Bronchial epithelial cell (primary cell): ENCODE measurements at regions not wholly inside any gene's neighbourhood (a gene's known extent, or its start where the extent isn't known, plus 50 kb on each side); places are given as distances from the start of the nearest gene placed in this dataset.

Experiments
- DNase-seq: peaks from one replicate; pipeline ENCODE4 v3.0.0-alpha.2; 2010; ENCODE audit warnings: low read depth
- FAIRE-seq: peaks from 2 replicates; lab custom pipeline; 2011; peaks lifted over from hg19 to GRCh38; lab: Jason Lieb, UNC
- H3K27me3 ChIP-seq: 2 replicates; pipeline ENCODE4 v1.5.1; 2011; ENCODE audit warnings: low read length; ENCODE audit not compliant: control insufficient read depth, insufficient read depth
- H3K36me3 ChIP-seq: 2 replicates; pipeline ENCODE4 v1.5.1; 2011; ENCODE audit warnings: low read length; ENCODE audit not compliant: control insufficient read depth, insufficient read depth
- H3K4me3 ChIP-seq: 2 replicates; pipeline ENCODE4 v1.5.1; 2011; ENCODE audit warnings: mild to moderate bottlenecking, low read depth, low read length, control low read depth
- CTCF ChIP-seq: IDR thresholded peaks from 2 replicates; pipeline ENCODE4 v1.5.1; 2011; ENCODE audit warnings: mild to moderate bottlenecking, moderate library complexity, low read length, control low read depth, inconsistent platforms; ENCODE audit not compliant: insufficient read depth, severe bottlenecking

- DNase-seq = no peak
- Histone ChIP-seq H3K4me3 (no peak overlapping the region), H3K36me3 (no peaks in the 10 kb centered on the region), H3K27me3 (no peaks in the 10 kb centered on the region)
- TF ChIP-seq CTCF = no peak
- no peak for FAIRE-seq
Observed at GRCh38 chr13:99135591-99135990, 65.1 kb upstream of the UBAC2 start.

DNA sequence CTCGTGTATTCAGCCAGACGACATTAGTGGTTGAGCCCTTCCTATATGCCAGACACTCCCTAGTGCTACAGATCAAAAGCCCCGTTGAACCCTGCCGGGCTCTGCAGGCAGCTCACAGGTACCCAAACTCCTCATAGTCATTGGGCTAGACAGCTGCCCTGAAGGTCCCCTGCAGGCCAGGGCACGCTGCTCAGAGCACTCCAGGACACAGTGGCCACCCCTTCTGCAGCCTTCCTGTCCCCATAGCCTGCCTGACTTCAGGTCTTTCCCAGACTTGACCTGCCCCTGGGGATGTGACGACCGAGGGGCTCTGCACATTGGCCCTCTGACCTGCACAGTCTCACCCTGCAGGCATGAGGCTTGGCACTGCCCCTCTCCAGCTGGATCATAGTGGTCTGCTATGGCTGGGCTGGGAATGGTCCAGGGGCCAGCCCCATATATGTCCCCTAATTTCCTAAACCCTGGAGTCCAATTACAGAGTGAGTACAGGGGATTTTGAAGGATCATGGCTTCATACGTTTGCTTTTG, 64.2 kb upstream of the UBAC2 start:
- Histone ChIP-seq H3K4me3 (no peak overlapping the region), H3K27me3 (no peaks in the 10 kb centered on the region), H3K36me3 (no peaks in the 10 kb centered on the region)
- FAIRE-seq (no peak), DNase-seq (no peak)
- TF ChIP-seq CTCF = no peak

GRCh38 chr13:99140831-99141230, 59.8 kb upstream of the UBAC2 start:
- FAIRE-seq = no peak

DNA sequence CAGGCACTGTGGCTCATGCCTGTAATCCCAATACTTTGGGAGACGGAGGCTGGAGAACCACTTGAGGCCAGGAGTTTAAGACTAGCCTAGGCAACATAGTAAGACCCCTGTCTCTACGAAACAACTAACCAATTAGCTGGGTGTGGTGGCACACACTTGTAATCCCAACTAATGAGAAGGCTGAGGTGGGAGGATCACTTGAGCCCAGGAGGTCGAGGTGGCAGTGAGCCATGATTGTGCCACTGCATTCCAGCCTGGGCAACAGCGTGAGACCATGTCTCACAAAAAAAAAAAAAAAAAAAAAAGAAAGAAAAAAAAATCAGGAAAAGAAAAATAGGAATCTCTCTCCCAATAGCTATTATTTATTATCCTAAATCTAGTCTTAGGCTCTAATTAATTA, 56.8 kb upstream of the UBAC2 start:
- FAIRE-seq = no peak

More at GRCh38 chr13:99140831-99141230, 59.8 kb upstream of the UBAC2 start:
- DNase-seq = no peak
- TF ChIP-seq CTCF = no peak
- Histone ChIP-seq H3K4me3 (no peak overlapping the region), H3K36me3 (no peaks in the 10 kb centered on the region), H3K27me3 (no peaks in the 10 kb centered on the region)

DNA sequence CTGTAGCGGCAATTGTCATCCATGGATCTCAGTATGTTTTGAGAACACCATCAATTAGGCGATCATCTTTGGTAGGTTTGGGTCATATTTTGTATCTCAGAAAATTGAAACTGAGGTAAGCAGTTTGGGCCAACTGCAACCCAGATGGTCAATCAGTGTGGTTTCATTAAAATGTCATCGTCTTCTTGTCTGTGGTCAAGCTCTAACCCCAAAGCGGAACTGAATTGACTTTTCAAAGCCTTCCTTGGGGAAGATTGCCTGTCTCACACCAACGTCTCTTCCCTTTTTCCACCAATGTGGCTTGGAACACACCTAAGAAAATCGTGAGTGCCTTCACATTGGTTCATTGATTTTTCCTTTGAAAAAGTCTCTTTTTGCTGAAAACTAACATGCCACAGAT, 56.3 kb upstream of the UBAC2 start:
- H3K27me3 ChIP-seq = no peaks in the 10 kb centered on the region
- no peaks in the 10 kb centered on the region for H3K36me3 ChIP-seq
- DNase-seq (no peak), FAIRE-seq (no peak)
- no peak overlapping the region for H3K4me3 ChIP-seq
- no peak for TF ChIP-seq CTCF

More for the DNA sequence above, 56.8 kb upstream of the UBAC2 start:
- Histone ChIP-seq H3K4me3 (no peak overlapping the region), H3K27me3 (no peaks in the 10 kb centered on the region), H3K36me3 (no peaks in the 10 kb centered on the region)
- TF ChIP-seq CTCF = no peak
- no peak for DNase-seq

- no peak for FAIRE-seq
- H3K4me3 ChIP-seq = no peak overlapping the region
Observed at GRCh38 chr13:99145461-99145860, 55.2 kb upstream of the UBAC2 start.

More at GRCh38 chr13:99145461-99145860, 55.2 kb upstream of the UBAC2 start:
- DNase-seq = no peak
- no peak for TF ChIP-seq CTCF
- Histone ChIP-seq H3K36me3 (no peaks in the 10 kb centered on the region), H3K27me3 (no peaks in the 10 kb centered on the region)
